ENCODE measurements at regions not wholly inside any gene's neighbourhood (a gene's known extent, or its start where the extent isn't known, plus 50 kb on each side); places are given as distances from the start of the nearest gene placed in this dataset.
"Not testable (repeated sequence)": the region's sequence is repeated elsewhere in the genome, so short reads cannot be mapped to it uniquely, and the experiment has no call there.

DNA sequence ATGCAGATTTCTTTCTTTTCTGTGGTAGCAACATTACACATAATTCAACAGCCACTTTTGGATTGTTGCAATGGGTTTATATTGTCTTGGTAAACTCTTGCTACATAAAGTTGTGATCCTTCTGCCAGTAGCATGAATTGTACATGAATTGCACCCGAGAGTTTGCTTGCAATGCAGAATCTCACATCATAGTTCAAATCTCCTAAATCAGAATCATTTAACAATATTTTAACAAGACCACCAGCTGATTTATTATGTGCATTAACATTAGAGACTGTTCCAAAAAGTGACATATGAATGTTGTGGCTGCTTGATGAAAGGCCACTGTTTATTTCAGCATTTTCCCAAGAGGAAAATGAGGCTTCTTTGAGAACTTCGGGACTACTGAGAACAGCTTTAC lies 1491.8 kb upstream of the NUDT12 start:
- DNase-seq (ENCODE audit: low spot score) = no peak

- DNase-seq (ENCODE audit: low spot score) = no peak
These were observed 1480.0 kb upstream of the NUDT12 start for GRCh38 chr5:105042623-105043022.

GRCh38 chr5:105036814-105037213 lies 1474.2 kb upstream of the NUDT12 start:
- DNase-seq (ENCODE audit: low spot score) = not testable (repeated sequence)

DNA sequence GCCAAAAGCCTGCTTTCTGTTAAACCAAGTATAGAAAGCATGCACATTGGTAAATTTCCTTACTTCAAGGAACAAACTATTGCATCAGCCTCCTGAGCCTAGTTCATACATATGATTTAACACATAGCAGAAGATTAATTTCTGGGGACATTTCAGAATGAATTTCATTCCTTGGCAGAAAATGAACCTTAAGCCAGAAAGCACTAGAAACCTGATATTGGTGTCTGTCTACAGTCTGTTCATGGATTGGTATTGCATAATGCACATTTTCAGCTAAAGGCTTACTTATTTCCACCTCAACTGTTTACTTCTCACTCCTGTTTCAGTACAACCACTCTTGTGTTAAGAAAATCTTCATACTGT lies 1471.8 kb upstream of the NUDT12 start:
- no peak for DNase-seq (ENCODE audit: low spot score)

- DNase-seq (ENCODE audit: low spot score) = no peak
These were observed 1471.2 kb upstream of the NUDT12 start for GRCh38 chr5:105033637-105034400.

- DNase-seq (ENCODE audit: low spot score) = no peak
These were observed 1470.3 kb upstream of the NUDT12 start for GRCh38 chr5:105032917-105033316.

DNA sequence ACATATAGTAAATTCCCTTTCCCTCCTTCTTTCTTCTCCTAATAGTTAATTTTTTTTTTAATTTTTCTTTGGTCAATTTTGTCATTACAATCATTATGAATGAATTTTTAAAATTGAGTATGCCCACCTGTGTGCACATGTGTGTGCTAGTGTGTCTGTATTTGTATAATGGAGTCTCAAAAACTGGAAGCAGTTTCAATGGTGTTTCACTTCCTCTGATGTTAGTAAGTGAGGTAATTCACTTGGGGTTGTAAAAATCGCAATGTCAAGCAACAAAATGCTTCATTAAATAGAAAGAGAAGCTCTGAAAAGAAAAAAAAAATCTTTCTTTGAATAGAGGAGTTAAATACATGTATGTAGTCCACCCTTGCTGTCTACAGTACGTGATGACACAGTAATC lies 1467.6 kb upstream of the NUDT12 start:
- DNase-seq (ENCODE audit: low spot score) = no peak

DNA sequence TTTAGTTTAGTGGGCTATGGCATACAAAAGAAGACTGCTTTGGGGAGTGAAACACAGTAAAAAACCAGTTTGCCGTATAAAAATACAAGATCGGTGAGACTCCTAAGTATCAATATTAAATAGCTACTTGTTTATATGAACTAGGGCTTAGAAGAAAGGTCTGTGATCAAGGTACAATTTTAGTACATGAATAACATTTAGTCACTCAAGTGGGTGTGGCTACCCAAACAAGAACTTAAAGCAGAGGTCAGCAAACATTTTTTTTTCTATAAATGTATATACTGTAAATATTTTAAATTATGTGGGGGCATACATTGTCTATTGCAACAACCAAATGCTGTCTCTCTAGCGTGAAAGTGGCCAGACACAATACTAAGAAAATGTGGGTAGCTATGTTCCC lies 1452.5 kb upstream of the NUDT12 start:
- no peak for DNase-seq (ENCODE audit: low spot score)

GRCh38 chr5:104998572-104998971 lies 1436.0 kb upstream of the NUDT12 start:
- DNase-seq (ENCODE audit: low spot score) = no peak

GRCh38 chr5:104998169-104998568 lies 1435.6 kb upstream of the NUDT12 start:
- DNase-seq (ENCODE audit: low spot score) = no peak

GRCh38 chr5:104987074-104987473 lies 1424.5 kb upstream of the NUDT12 start:
- DNase-seq (ENCODE audit: low spot score) = no peak

DNA sequence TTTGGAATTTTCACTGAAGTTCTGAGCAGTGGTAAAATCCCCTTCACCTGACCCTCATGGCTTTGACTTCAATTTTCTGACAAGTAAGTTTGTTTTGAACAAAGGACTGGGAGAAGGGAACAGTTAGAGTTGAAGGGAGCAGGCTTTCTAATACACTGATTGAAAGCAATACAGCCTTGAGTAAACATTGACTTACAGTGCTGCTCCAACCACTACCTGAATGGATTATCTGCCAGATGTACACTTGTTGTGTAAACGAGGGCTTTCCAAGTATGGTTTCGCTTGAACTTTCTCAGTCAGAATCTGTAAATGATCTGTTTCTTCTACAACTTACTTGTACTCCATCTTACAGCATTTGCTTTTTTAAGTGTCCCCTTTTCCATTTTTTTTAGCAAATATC lies 1414.9 kb upstream of the NUDT12 start:
- DNase-seq (ENCODE audit: low spot score) = no peak

GRCh38 chr5:104967806-104968410 lies 1405.3 kb upstream of the NUDT12 start:
- no peak for DNase-seq (ENCODE audit: low spot score)

GRCh38 chr5:104965006-104965405 lies 1402.4 kb upstream of the NUDT12 start:
- no peak for DNase-seq (ENCODE audit: low spot score)

DNA sequence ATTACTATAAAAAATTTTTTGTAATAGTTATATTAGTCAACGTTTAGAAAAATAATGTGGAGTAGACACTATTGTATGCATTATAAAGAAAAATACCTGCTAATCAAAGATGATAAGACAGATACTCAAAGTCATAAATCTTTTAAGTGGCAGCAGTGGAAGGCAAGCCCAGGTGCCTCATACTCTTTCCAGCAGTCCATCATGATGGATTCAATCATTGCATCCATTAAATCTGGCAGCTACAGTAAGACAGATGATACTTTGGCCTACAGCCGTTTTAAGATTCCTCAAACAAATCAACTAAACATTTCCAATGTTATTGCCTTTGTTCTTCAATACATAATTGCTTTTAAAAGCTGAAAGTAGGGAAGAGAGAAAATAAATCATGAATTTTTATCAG lies 1392.9 kb upstream of the NUDT12 start:
- no peak for DNase-seq (ENCODE audit: low spot score)

DNA sequence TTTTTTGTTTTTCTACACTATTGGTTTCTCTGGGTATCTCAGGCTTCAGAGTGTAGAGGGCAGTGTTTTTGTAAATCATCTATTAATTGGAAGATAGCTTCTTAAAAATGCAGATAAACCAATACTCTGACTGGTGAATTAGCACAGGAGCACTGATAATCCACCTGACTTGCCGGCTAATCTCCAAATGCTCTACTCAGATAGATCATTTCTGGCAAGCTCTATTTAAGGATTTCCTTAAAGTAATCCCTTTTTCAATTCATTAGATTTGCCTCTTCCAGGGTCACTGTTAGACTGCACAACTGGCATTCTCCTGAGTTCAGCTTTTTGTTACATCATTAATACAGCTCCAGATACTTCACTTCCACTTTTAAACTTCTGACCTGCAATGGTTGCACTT lies 1390.3 kb upstream of the NUDT12 start:
- no peak for DNase-seq (ENCODE audit: low spot score)

GRCh38 chr5:104951829-104952228 lies 1389.2 kb upstream of the NUDT12 start:
- no peak for DNase-seq (ENCODE audit: low spot score)

GRCh38 chr5:104947076-104947475 lies 1384.5 kb upstream of the NUDT12 start:
- DNase-seq (ENCODE audit: low spot score) = no peak

DNA sequence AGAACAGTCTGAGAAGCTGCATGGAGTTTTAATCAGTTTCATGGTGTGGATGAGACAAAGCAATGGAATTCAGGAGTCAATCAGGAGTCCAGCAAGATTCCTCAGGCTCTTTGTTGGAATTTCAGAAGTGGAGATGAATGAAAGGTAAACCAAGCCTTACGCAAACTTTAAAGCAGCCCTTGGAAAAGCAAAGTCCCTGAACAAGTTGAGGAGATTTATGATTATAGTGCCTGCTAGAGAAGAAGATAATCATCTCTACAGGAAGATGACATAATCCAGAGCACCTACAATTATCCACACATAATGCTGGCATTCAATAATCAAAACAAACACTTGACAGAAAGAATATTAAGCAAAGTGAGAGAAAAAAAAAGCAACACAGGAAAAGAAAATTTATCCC lies 1380.1 kb upstream of the NUDT12 start:
- no peak for DNase-seq (ENCODE audit: low spot score)

GRCh38 chr5:104941030-104941645 lies 1378.5 kb upstream of the NUDT12 start:
- no peak for DNase-seq (ENCODE audit: low spot score)

DNA sequence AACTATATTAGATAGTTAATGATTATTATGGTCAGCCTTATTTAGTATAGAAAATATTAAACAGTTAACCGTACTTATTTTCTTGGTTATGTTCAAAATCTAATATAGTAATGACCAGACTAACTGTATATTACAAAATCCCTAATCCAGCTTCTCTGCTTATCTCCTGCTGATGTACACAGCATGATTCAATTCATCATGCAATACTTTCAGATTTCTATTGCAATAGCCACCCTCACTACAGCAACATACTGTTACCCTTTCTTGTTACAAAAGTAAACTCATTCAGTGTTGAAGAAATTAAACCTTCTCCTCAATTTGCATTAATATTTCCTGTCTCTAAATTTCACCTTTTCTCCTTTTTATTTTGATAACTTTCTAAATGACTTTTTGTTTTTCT lies 1375.0 kb upstream of the NUDT12 start:
- DNase-seq (ENCODE audit: low spot score) = no peak

GRCh38 chr5:104932431-104932830 lies 1369.8 kb upstream of the NUDT12 start:
- DNase-seq (ENCODE audit: low spot score) = no peak

- DNase-seq (ENCODE audit: low spot score) = no peak
These were observed 1366.4 kb upstream of the NUDT12 start for GRCh38 chr5:104928906-104929520.
